ENCODE measurements at regions not wholly inside any gene's neighbourhood (a gene's known extent, or its start where the extent isn't known, plus 50 kb on each side); places are given as distances from the start of the nearest gene placed in this dataset.
A peak's percentile ranks its signal among the peaks of the same experiment; 100 is the strongest.

DNA sequence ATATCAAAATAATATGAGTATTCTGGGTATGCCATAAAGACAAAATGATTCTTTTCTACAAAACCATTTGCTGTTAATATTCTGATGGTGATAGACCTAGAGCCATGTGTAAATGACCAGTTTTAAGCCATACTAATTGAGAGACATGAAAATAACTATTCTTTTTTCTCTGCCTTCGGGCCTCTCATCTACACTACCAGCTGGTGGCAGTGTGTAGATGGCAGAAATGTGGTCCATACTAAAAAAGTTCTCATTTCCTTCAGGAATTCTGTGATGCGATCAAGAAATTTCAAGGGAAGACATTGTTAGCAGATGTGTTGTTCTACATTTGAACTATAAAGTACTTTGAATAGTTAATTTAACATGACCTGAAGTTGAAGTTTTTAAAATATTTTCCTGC is 485.2 kb downstream of the TRIB2 start:
- peaks cover 5% of the 10 kb centered on the region; the same call in 1 of the 3 replicates for H3K9me3 Mint-ChIP-seq
- no peak overlapping the region for H3K4me2 ChIP-seq

DNA sequence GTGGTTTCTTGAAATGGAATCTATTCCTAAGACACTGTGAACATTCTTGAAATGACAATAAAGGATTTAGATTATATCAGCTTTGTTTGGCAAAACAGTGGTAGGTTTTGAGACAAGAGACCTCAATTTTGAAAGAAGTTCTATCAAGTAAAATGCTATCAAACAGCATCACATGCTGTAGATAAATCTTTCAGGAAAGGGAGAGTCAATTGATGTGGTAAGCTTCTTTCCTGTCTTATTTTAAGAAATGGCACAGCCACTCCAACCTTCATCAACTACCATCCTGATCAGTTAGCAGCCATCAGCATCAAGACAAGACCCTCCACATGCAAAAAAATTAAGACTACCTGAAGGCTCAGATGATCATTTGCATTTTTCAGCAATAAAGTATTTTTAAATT is 495.4 kb downstream of the TRIB2 start:
- no peak overlapping the region for H2AFZ ChIP-seq
- H3K4me1 ChIP-seq (ENCODE audit: insufficient read depth), result no peaks in the 10 kb centered on the region
- H3K9me2 ChIP-seq (ENCODE audit: insufficient read depth), result peaks cover 4% of the 10 kb centered on the region; the same call in 1 of the 2 replicates
- H3F3A ChIP-seq (replicated peaks; ENCODE audit: low read depth), result no peaks in the 10 kb centered on the region
- H3K36me3 ChIP-seq (ENCODE audit: insufficient read depth), result no peaks in the 10 kb centered on the region
- no peaks in the 10 kb centered on the region for H4K20me1 ChIP-seq (replicated peaks; ENCODE audit: insufficient read depth)
- no peaks in the 10 kb centered on the region for H3K27me3 ChIP-seq (ENCODE audit: insufficient read depth)
- no peak for DNase-seq (ENCODE audit: low spot score)
- ATAC-seq, result no peak
- no peak overlapping the region for H3K27ac ChIP-seq (ENCODE audit: low read depth)
- H3K4me1 Mint-ChIP-seq, result no peaks in the 10 kb centered on the region
- H3K4me2 ChIP-seq, result no peak overlapping the region
- H3K36me3 Mint-ChIP-seq (ENCODE audit: low read depth), result peaks cover 18% of the 10 kb centered on the region
- peaks cover 1% of the 10 kb centered on the region for H3K27me3 Mint-ChIP-seq (ENCODE audit: insufficient read depth, low read depth, poor library complexity)
- no peak overlapping the region for H3K4me3 Mint-ChIP-seq
- peaks cover 29% of the 10 kb centered on the region for H3K9me3 Mint-ChIP-seq
- H3K79me2 ChIP-seq (replicated peaks; ENCODE audit: insufficient read depth), result no peaks in the 10 kb centered on the region
- H3K27ac Mint-ChIP-seq, result no peak overlapping the region
- no peak for TF ChIP-seq POLR2AphosphoS5 (IDR thresholded peaks at IDR 0.05; ENCODE audit: low read depth)
- no peak for TF ChIP-seq JUNB (IDR thresholded peaks at IDR 0.05; ENCODE audit: unreplicated experiment)
- no peak for TF ChIP-seq STAT1 (IDR thresholded peaks at IDR 0.05; ENCODE audit: unreplicated experiment)
- TF ChIP-seq CREB1 (CRISPR knock-in tag; IDR thresholded peaks at IDR 0.05; ENCODE audit: low read depth), result no peak
- TF ChIP-seq ZNF114 (CRISPR knock-in tag; IDR thresholded peaks at IDR 0.05), result no peak
- no peak for TF ChIP-seq NANOG (IDR thresholded peaks at IDR 0.05; ENCODE audit: borderline replicate concordance)
- TF ChIP-seq, protein P1, sequence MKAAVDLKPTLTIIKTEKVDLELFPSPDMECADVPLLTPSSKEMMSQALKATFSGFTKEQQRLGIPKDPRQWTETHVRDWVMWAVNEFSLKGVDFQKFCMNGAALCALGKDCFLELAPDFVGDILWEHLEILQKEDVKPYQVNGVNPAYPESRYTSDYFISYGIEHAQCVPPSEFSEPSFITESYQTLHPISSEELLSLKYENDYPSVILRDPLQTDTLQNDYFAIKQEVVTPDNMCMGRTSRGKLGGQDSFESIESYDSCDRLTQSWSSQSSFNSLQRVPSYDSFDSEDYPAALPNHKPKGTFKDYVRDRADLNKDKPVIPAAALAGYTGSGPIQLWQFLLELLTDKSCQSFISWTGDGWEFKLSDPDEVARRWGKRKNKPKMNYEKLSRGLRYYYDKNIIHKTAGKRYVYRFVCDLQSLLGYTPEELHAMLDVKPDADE (IDR thresholded peaks at IDR 0.05), result no peak
- no peak for TF ChIP-seq EZH2phosphoT487 (IDR thresholded peaks at IDR 0.05; ENCODE audit: unreplicated experiment)
- TF ChIP-seq, protein P2, sequence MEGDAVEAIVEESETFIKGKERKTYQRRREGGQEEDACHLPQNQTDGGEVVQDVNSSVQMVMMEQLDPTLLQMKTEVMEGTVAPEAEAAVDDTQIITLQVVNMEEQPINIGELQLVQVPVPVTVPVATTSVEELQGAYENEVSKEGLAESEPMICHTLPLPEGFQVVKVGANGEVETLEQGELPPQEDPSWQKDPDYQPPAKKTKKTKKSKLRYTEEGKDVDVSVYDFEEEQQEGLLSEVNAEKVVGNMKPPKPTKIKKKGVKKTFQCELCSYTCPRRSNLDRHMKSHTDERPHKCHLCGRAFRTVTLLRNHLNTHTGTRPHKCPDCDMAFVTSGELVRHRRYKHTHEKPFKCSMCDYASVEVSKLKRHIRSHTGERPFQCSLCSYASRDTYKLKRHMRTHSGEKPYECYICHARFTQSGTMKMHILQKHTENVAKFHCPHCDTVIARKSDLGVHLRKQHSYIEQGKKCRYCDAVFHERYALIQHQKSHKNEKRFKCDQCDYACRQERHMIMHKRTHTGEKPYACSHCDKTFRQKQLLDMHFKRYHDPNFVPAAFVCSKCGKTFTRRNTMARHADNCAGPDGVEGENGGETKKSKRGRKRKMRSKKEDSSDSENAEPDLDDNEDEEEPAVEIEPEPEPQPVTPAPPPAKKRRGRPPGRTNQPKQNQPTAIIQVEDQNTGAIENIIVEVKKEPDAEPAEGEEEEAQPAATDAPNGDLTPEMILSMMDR (conservative IDR thresholded peaks at IDR 0.05; ENCODE audit: low read depth in 2 of 2), result no peak
- H3K4me3 ChIP-seq, result no peak overlapping the region

More for the DNA sequence above, 485.2 kb downstream of the TRIB2 start:
- no peaks in the 10 kb centered on the region for H3K27me3 Mint-ChIP-seq (ENCODE audit: insufficient read depth, low read depth, poor library complexity)
- Histone ChIP-seq H3K27me3 (ENCODE audit: insufficient read depth) (no peaks in the 10 kb centered on the region), H4K20me1 (replicated peaks; ENCODE audit: insufficient read depth) (no peaks in the 10 kb centered on the region), H3K4me3 (no peak overlapping the region), H3K4me1 (ENCODE audit: insufficient read depth) (no peaks in the 10 kb centered on the region), H3K79me2 (replicated peaks; ENCODE audit: insufficient read depth) (no peaks in the 10 kb centered on the region), H3K9me2 (ENCODE audit: insufficient read depth) (no peaks in the 10 kb centered on the region), H3K27ac (ENCODE audit: low read depth) (no peak overlapping the region), H3F3A (replicated peaks; ENCODE audit: low read depth) (no peaks in the 10 kb centered on the region), H2AFZ (no peak overlapping the region), H3K36me3 (ENCODE audit: insufficient read depth) (no peaks in the 10 kb centered on the region)
- ATAC-seq (no peak), DNase-seq (ENCODE audit: low spot score) (peak; percentile 13)
- no peak overlapping the region for H3K4me3 Mint-ChIP-seq
- H3K4me1 Mint-ChIP-seq, result no peaks in the 10 kb centered on the region
- H3K36me3 Mint-ChIP-seq (ENCODE audit: low read depth), result no peaks in the 10 kb centered on the region; the same call in 2 of the 3 replicates
- no peak overlapping the region for H3K27ac Mint-ChIP-seq
- no peak for TF ChIP-seq ZNF331 (CRISPR knock-in tag; IDR thresholded peaks at IDR 0.05; ENCODE audit: low read depth)
- TF ChIP-seq, protein P2 (conservative IDR thresholded peaks at IDR 0.05; ENCODE audit: low read depth in 2 of 2), result peak; percentile 58 to 66
